Caco-2 (cell line): ENCODE measurements at regions not wholly inside any gene's neighbourhood (a gene's known extent, or its start where the extent isn't known, plus 50 kb on each side); places are given as distances from the start of the nearest gene placed in this dataset.

ENCODE experiments used
- BruUV-seq: library from RNA; stranded (reverse); fragments of 400-500 nt; replicated peaks from 2 replicates; lab custom pipeline; 2021; lab: Mats Ljungman, UMichigan
- CTCF ChIA-PET: fragments of 300-600 bp; sonication (Branson Sonifier 250); formaldehyde crosslinking; loops from one replicate; lab custom pipeline; 2022; ENCODE audit warnings: antibody characterized with exemption; lab: Charles Lee
- POLR2A ChIA-PET: fragments of 300-600 bp; sonication (Branson Sonifier 250); formaldehyde crosslinking; loops from one replicate; lab custom pipeline; 2022; ENCODE audit warnings: antibody characterized with exemption; lab: Charles Lee
- DNase-seq, 2 experiments: peaks; one replicate each; pipeline versions ENCODE4 v3.0.0 to v3.0.0-alpha.2; 2020 to 2022
- H3K27me3 ChIP-seq: replicated peaks from 2 replicates; pipeline ENCODE4 v1.6.0; 2011; ENCODE audit warnings: low read length; ENCODE audit not compliant: control insufficient read depth, insufficient read depth
- H3K36me3 ChIP-seq: 2 replicates; pipeline ENCODE4 v1.5.1; 2011; ENCODE audit warnings: low read length; ENCODE audit not compliant: control insufficient read depth, insufficient read depth
- H3K4me1 ChIP-seq: fragments of 250-450 bp; sonication (Bioruptor Pico); 2 replicates; pipeline ENCODE4 v1.5.1; 2020; ENCODE audit warnings: mild to moderate bottlenecking
- H3K4me3 ChIP-seq: 2 replicates; pipeline ENCODE4 v1.5.1; 2011; ENCODE audit warnings: low read depth, mild to moderate bottlenecking, control low read depth, low read length
- H3K9me3 ChIP-seq: fragments of 250-450 bp; sonication (Bioruptor Pico); 2 replicates; pipeline ENCODE4 v1.5.1; 2020; ENCODE audit warnings: mild to moderate bottlenecking, moderate library complexity
- H3K27ac Mint-ChIP-seq: one replicate; pipeline ENCODE4 v1.8.0; 2022; ENCODE audit warnings: mixed read lengths; ENCODE audit not compliant: unreplicated experiment
- H3K27me3 Mint-ChIP-seq: one replicate; pipeline ENCODE4 v1.8.0; 2022; ENCODE audit warnings: mixed read lengths; ENCODE audit not compliant: insufficient read depth, unreplicated experiment
- H3K36me3 Mint-ChIP-seq: one replicate; pipeline ENCODE4 v1.8.0; 2022; ENCODE audit warnings: mild to moderate bottlenecking, mixed read lengths; ENCODE audit not compliant: insufficient read depth, unreplicated experiment
- H3K4me1 Mint-ChIP-seq: one replicate; pipeline ENCODE4 v1.8.0; 2022; ENCODE audit warnings: low read depth, mixed read lengths; ENCODE audit not compliant: unreplicated experiment
- H3K4me3 Mint-ChIP-seq: one replicate; pipeline ENCODE4 v1.8.0; 2022; ENCODE audit warnings: mild to moderate bottlenecking, moderate library complexity, mixed read lengths; ENCODE audit not compliant: unreplicated experiment
- H3K9me3 Mint-ChIP-seq: one replicate; pipeline ENCODE4 v1.8.0; 2022; ENCODE audit warnings: mixed read lengths; ENCODE audit not compliant: unreplicated experiment
- intact Hi-C: fragments of 100-400 bp; cut with micrococcal nuclease; formaldehyde crosslinking; loops from one replicate; pipeline ENCODE4 v1.10.0; 2022; ENCODE audit not compliant: unreplicated experiment
- TF ChIP-seq, protein P1 (sequence below), 2 experiments: fragments of 200-600 bp in 1 of 2; IDR thresholded peaks; 1 replicate in 1 of 2; 2 replicates in 1 of 2; pipeline versions ENCODE4 v1.5.1 to v1.8.0; 2011 to 2022; ENCODE audit warnings: antibody characterized with exemption in 1 of 2, control low read depth in 1 of 2, inconsistent platforms in 1 of 2, low read depth in 1 of 2, low read length in 1 of 2, mild to moderate bottlenecking in 1 of 2, moderate library complexity in 1 of 2; ENCODE audit not compliant: insufficient read depth in 1 of 2, severe bottlenecking in 1 of 2, unreplicated experiment in 1 of 2

DNA sequence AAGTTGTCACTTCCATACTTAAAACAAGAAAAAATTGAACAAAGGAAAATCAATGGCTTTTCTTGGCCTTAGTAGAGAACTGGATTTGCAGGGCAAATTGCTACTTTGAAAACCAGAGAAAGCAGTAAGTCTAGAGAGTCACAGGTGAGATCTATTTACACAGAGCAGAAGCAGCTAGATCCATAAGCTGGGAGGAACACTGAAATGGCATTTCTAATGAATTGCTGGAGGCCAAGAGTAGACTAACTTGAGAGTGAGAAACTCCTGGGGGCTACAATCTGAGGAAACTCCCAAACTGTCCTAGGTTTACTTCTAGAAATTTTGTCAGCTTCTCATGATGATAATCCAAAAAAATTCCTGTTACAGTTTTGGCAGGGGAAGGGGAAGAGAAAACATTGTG is 133.3 kb downstream of the SPCS3 start:
- ChIA-PET CTCF (no interaction called here), POLR2A (no interaction called here)
- Mint-ChIP-seq H3K27ac (no peak overlapping the region), H3K9me3 (no peaks in the 10 kb centered on the region), H3K36me3 (no peaks in the 10 kb centered on the region), H3K4me3 (no peak overlapping the region), H3K27me3 (no peaks in the 10 kb centered on the region), H3K4me1 (no peaks in the 10 kb centered on the region)
- TF ChIP-seq, protein P1, sequence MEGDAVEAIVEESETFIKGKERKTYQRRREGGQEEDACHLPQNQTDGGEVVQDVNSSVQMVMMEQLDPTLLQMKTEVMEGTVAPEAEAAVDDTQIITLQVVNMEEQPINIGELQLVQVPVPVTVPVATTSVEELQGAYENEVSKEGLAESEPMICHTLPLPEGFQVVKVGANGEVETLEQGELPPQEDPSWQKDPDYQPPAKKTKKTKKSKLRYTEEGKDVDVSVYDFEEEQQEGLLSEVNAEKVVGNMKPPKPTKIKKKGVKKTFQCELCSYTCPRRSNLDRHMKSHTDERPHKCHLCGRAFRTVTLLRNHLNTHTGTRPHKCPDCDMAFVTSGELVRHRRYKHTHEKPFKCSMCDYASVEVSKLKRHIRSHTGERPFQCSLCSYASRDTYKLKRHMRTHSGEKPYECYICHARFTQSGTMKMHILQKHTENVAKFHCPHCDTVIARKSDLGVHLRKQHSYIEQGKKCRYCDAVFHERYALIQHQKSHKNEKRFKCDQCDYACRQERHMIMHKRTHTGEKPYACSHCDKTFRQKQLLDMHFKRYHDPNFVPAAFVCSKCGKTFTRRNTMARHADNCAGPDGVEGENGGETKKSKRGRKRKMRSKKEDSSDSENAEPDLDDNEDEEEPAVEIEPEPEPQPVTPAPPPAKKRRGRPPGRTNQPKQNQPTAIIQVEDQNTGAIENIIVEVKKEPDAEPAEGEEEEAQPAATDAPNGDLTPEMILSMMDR (IDR thresholded peaks at IDR 0.05; ENCODE audit: insufficient read depth in 1 of 2, low read depth in 1 of 2, low read length in 1 of 2, severe bottlenecking in 1 of 2, unreplicated experiment in 1 of 2): no peak
- no peak for DNase-seq
- H3K4me1 ChIP-seq: no peaks in the 10 kb centered on the region
- intact Hi-C loops: no loop called here
- no peaks in the 10 kb centered on the region for H3K36me3 ChIP-seq
- H3K27me3 ChIP-seq: no peaks in the 10 kb centered on the region
- H3K9me3 ChIP-seq: no peaks in the 10 kb centered on the region
- BruUV-seq: no TSS peak
- H3K4me3 ChIP-seq: no peak overlapping the region

DNA sequence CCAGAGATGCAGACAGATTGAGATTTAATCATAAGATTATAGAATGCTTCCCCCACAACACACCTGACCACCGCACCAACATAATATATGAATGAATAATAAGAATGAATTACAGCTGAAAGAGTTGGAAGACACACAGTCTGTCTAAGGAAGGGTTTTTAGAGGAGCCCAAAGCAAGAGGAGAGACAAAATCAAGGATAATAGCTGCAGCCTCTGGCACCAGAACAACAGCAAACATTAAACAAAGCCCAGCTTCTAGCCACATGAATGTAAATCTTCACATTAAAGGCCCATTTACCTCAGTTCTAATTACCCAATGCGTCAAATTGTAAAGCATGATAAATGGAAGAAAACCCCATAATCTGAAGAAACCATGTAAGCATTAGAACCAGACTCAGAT is 133.9 kb downstream of the SPCS3 start:
- CTCF ChIA-PET: no interaction called here

DNA sequence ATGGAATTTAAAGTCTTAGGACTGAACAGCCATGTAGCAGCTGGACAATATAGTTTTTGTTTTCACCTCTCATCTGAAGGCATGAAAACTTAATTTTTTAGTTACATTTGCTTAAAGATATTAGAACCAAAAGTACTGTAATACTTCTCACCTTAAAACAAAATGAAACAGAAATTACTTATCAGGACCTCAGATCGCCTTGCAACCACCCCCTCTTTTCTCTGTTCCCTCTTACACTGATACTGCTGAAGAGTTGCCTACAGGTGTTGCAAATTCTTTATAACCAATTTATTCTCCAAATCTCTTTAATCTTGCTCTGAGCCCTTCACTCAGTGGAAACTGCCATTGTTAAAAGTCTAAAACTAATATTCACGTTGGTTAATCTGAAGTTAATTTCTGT is 145.0 kb downstream of the SPCS3 start:
- CTCF ChIA-PET: no interaction called here
- no TSS peak for BruUV-seq

More for the DNA sequence above, 133.9 kb downstream of the SPCS3 start:
- TF ChIP-seq, protein P1 (IDR thresholded peaks at IDR 0.05; ENCODE audit: insufficient read depth in 1 of 2, low read depth in 1 of 2, low read length in 1 of 2, severe bottlenecking in 1 of 2, unreplicated experiment in 1 of 2): no peak
- H3K9me3 ChIP-seq: no peaks in the 10 kb centered on the region
- intact Hi-C loops: no loop called here
- H3K27me3 ChIP-seq: no peaks in the 10 kb centered on the region
- no peaks in the 10 kb centered on the region for H3K27me3 Mint-ChIP-seq
- DNase-seq: no peak
- no peaks in the 10 kb centered on the region for H3K36me3 ChIP-seq
- H3K4me1 Mint-ChIP-seq: no peaks in the 10 kb centered on the region
- no peak overlapping the region for H3K4me3 Mint-ChIP-seq
- no peaks in the 10 kb centered on the region for H3K9me3 Mint-ChIP-seq
- H3K4me1 ChIP-seq: no peaks in the 10 kb centered on the region
- BruUV-seq: no TSS peak
- no peak overlapping the region for H3K4me3 ChIP-seq
- POLR2A ChIA-PET: no interaction called here
- H3K36me3 Mint-ChIP-seq: no peaks in the 10 kb centered on the region
- no peak overlapping the region for H3K27ac Mint-ChIP-seq

More for the DNA sequence above, 145.0 kb downstream of the SPCS3 start:
- H3K36me3 ChIP-seq: no peaks in the 10 kb centered on the region
- no peaks in the 10 kb centered on the region for H3K27me3 ChIP-seq
- H3K4me3 ChIP-seq: no peak overlapping the region
- no peaks in the 10 kb centered on the region for H3K9me3 Mint-ChIP-seq
- no peaks in the 10 kb centered on the region for H3K36me3 Mint-ChIP-seq
- TF ChIP-seq, protein P1 (IDR thresholded peaks at IDR 0.05; ENCODE audit: insufficient read depth in 1 of 2, low read depth in 1 of 2, low read length in 1 of 2, severe bottlenecking in 1 of 2, unreplicated experiment in 1 of 2): no peak
- no peaks in the 10 kb centered on the region for H3K4me1 ChIP-seq
- H3K27ac Mint-ChIP-seq: no peak overlapping the region
- DNase-seq: no peak
- no peaks in the 10 kb centered on the region for H3K9me3 ChIP-seq
- H3K4me1 Mint-ChIP-seq: no peaks in the 10 kb centered on the region
- intact Hi-C loops: no loop called here
- H3K27me3 Mint-ChIP-seq: peaks cover 5% of the 10 kb centered on the region
- POLR2A ChIA-PET: no interaction called here
- no peak overlapping the region for H3K4me3 Mint-ChIP-seq
